ENCODE measurements at regions not wholly inside any gene's neighbourhood (a gene's known extent, or its start where the extent isn't known, plus 50 kb on each side); places are given as distances from the start of the nearest gene placed in this dataset.

DNA sequence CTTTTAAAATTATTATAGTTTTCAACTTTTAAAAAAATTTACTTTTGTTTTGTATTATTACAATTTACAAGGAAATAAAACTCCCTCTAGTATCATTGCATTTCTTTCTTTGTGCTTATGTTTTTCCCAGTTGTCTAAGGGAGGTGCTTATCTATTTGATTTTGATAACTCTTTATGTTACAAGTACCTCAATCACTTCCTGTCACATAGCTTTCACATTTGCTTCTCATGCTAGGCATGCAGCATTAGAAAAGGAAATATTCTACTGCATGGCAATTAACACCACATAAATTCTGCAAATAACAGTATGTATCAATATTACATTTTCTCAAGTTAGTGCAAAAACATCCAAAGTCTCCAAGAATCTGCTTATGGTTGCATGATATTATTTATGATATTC, 180.3 kb upstream of the HS3ST1 start:
- intact Hi-C loops (cut with DNase I; ENCODE audit: low total_unique reads): no loop called here
- Histone ChIP-seq H3K27me3 (no peaks in the 10 kb centered on the region), H3K27ac (no peak overlapping the region), H3K9me3 (no peaks in the 10 kb centered on the region), H3K4me3 (no peak overlapping the region), H3K36me3 (no peaks in the 10 kb centered on the region), H3K4me1 (peaks cover 0 to 2% (median 0%) of the 10 kb centered on the region in 4 donors)
- TF ChIP-seq EP300 (IDR thresholded peaks at IDR 0.05; ENCODE audit: low read depth): no peak
- TF ChIP-seq POLR2AphosphoS5 (IDR thresholded peaks at IDR 0.05): no peak
- no peak for TF ChIP-seq POLR2A (IDR thresholded peaks at IDR 0.05)
- no peak for TF ChIP-seq CTCF (IDR thresholded peaks at IDR 0.05)
- in situ Hi-C loops (cut with MboI; ENCODE audit: low pct_ligation_motif_present in 1 of 4, low pct_unique_long_range_greater_than_20kb in 1 of 4, low sequenced_read_pairs in 3 of 4): loop anchor here in 1 of 4 donors (25.0 kb wide), 1 partner anchor 103 kb away; no protein-coding TSS in a partner anchor
- DNase-seq: no peak

- TF ChIP-seq EP300 (IDR thresholded peaks at IDR 0.05; ENCODE audit: low read depth) (no peak), POLR2AphosphoS5 (IDR thresholded peaks at IDR 0.05) (no peak), CTCF (IDR thresholded peaks at IDR 0.05) (no peak), POLR2A (IDR thresholded peaks at IDR 0.05) (no peak)
These were observed 177.4 kb upstream of the HS3ST1 start for GRCh38 chr4:11606078-11606477.

DNA sequence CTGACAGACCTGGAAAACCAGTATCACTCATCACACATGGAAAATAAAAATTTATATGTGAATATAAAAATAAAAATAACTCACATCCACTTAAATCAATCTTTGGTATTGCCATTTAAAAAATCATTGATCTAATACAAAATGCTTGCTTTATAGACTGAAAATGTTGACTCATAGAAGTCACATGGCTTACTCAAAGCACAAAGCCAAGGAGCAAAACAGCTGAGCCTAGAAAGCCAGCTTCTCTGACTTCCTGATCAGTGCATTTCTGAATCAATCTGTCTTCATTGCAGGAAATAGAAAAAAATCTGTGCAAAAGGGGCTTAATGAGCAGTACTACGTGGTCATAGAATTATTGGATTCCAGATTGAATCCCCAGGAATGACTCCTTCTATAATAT, 176.9 kb upstream of the HS3ST1 start:
- intact Hi-C loops (cut with DNase I; ENCODE audit: low total_unique reads): no loop called here
- Histone ChIP-seq H3K4me1 (peaks cover 0 to 2% (median 0%) of the 10 kb centered on the region in 4 donors), H3K36me3 (no peaks in the 10 kb centered on the region), H3K9me3 (no peaks in the 10 kb centered on the region), H3K4me3 (no peak overlapping the region), H3K27me3 (no peaks in the 10 kb centered on the region), H3K27ac (no peak overlapping the region)
- 56 to 71% methylated on average over 1 of the region's 1 CpG for WGBS, 2 donors (ENCODE audit: low coverage in 1 of 2)
- TF ChIP-seq EP300 (IDR thresholded peaks at IDR 0.05; ENCODE audit: low read depth): no peak
- in situ Hi-C loops (cut with MboI; ENCODE audit: low pct_ligation_motif_present in 1 of 4, low pct_unique_long_range_greater_than_20kb in 1 of 4, low sequenced_read_pairs in 3 of 4): loop anchor here in 1 of 4 donors (25.0 kb wide), 1 partner anchor 107 kb away; no protein-coding TSS in a partner anchor
- no peak for DNase-seq

More at GRCh38 chr4:11606078-11606477, 177.4 kb upstream of the HS3ST1 start:
- intact Hi-C loops (cut with DNase I; ENCODE audit: low total_unique reads) (no loop called here), in situ Hi-C loops (cut with MboI; ENCODE audit: low pct_ligation_motif_present in 1 of 4, low pct_unique_long_range_greater_than_20kb in 1 of 4, low sequenced_read_pairs in 3 of 4) (loop anchor here in 1 of 4 donors (25.0 kb wide), 1 partner anchor 106 kb away; no protein-coding TSS in a partner anchor)
- no peaks in the 10 kb centered on the region for H3K9me3 ChIP-seq
- H3K36me3 ChIP-seq: no peaks in the 10 kb centered on the region
- DNase-seq: no peak
- 72% methylated on average over 1 of the region's 1 CpG; no CpG with 5 or more reads in 1 of the 2 donors for WGBS, 2 donors (ENCODE audit: low coverage in 1 of 2)
- H3K27me3 ChIP-seq: no peaks in the 10 kb centered on the region
- H3K4me3 ChIP-seq: no peak overlapping the region
- H3K27ac ChIP-seq: no peak overlapping the region
- H3K4me1 ChIP-seq: peaks cover 0 to 2% (median 0%) of the 10 kb centered on the region in 4 donors

GRCh38 chr4:11604821-11605220, 176.1 kb upstream of the HS3ST1 start:
- intact Hi-C loops (cut with DNase I; ENCODE audit: low total_unique reads): no loop called here
- peaks cover 0 to 2% (median 0%) of the 10 kb centered on the region in 4 donors for H3K4me1 ChIP-seq
- WGBS, 2 donors (ENCODE audit: low coverage in 1 of 2): 59% methylated on average over 3 of the region's 3 CpGs; no CpG with 5 or more reads in 1 of the 2 donors

More at GRCh38 chr4:11604821-11605220, 176.1 kb upstream of the HS3ST1 start:
- Histone ChIP-seq H3K36me3 (no peaks in the 10 kb centered on the region), H3K27ac (no peak overlapping the region), H3K27me3 (no peaks in the 10 kb centered on the region), H3K9me3 (no peaks in the 10 kb centered on the region), H3K4me3 (no peak overlapping the region)
- TF ChIP-seq EP300 (IDR thresholded peaks at IDR 0.05; ENCODE audit: low read depth): no peak
- no peak for TF ChIP-seq POLR2A (IDR thresholded peaks at IDR 0.05)
- TF ChIP-seq POLR2AphosphoS5 (IDR thresholded peaks at IDR 0.05): no peak
- no peak for TF ChIP-seq CTCF (IDR thresholded peaks at IDR 0.05)
- in situ Hi-C loops (cut with MboI; ENCODE audit: low pct_ligation_motif_present in 1 of 4, low pct_unique_long_range_greater_than_20kb in 1 of 4, low sequenced_read_pairs in 3 of 4): loop anchor here in 1 of 4 donors (25.0 kb wide), 1 partner anchor 107 kb away; no protein-coding TSS in a partner anchor
- DNase-seq: no peak

Data from transverse colon (tissue), 4 donors.